Fibroblast of skin of right quadriceps (primary cell): ENCODE measurements at regions not wholly inside any gene's neighbourhood (a gene's known extent, or its start where the extent isn't known, plus 50 kb on each side); places are given as distances from the start of the nearest gene placed in this dataset.
"Not testable (repeated sequence)": the region's sequence is repeated elsewhere in the genome, so short reads cannot be mapped to it uniquely, and the experiment has no call there.

ENCODE experiments used
- DNase-seq: peaks from one replicate; pipeline ENCODE4 v3.0.0-alpha.2; 2013

DNA sequence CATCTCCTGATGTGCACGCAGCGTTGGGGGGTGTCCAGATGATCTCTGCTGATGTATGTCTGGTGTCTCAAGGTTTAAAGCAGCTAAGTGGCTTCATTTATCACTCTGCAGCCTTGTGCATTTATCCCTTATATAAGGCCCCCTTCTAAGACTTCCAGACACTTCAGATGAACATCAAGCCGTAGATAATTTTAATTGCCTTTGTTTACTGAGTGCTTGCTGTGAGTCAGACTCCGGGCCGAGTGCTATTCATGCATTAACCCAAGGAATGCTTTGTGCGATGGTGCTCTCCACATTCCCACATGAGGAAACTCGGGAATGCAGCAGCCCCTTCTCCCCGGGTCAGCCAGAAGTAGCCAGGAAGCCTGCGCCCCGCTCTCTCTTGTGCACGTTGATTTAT, 328.6 kb upstream of the COBL start:
- DNase-seq: no peak

DNA sequence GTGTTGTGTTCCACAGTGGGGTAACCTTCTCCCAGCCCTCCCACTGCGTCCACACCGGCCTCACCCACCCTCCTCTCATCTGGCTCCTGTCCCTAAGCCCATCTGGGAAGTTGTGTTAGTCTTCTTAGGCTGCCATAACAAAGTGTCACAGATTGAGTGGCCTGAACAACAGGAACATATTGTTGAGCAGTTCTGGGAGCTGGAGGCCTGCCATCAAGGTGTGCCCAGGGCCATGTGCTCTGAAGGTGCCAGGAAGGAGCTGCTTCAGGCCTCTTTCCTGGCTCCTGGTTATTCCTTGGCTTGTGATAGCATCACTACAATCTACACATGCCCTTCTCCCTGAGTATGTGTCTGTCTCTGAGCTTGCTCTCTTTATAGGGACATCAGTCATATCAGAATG, 327.6 kb upstream of the COBL start:
- DNase-seq: no peak

DNA sequence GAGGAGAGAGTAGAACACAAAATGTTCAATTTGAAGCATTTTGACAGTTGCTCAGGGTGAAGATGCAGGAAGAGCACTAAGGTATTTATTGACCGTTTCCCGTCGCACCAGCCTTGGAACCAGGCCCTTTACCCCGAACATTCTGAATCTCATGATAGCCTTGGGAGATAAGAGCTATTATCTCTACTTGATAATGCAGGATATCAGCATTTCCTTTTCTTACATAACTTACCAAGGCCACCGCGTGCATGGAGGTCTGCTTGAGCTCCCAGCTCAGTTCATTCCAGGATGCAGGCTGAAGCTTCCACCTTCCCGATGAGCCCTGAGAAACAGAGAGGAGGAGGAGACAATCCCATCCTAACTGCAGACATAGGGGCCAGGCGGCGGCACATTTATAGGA, 324.2 kb upstream of the COBL start:
- no peak for DNase-seq

DNA sequence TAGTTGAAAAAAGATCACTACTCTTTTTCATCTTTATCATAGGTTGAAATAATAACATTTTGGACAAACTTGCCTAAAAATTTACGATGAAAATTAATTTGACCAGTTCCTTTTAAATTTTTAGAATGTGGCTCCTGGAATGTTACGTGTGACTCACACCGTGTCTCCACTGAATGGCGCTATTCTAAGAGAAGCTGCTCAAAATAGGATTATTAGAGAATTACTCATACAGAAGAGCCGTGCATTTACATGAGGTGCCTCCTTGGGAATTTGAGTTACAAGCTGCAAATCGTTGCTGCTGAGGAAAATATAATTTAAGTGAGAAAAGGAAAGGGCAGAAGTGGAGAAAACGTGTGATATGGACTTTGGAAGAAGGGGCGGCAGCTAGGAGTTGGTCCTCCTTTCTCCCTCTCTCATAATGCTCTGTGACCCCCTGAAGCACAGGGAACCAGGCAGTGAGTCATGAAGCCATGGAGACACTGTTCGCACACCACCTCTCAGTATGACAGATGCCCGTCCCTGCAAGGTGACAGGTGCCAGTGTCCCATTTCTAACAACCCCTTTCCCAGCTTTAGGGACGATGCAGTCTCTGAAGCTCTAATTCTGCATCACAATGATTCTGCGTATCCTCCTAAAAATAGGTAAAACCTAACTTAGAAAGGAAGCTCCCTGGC, 323.2 kb upstream of the COBL start:
- DNase-seq: no peak

DNA sequence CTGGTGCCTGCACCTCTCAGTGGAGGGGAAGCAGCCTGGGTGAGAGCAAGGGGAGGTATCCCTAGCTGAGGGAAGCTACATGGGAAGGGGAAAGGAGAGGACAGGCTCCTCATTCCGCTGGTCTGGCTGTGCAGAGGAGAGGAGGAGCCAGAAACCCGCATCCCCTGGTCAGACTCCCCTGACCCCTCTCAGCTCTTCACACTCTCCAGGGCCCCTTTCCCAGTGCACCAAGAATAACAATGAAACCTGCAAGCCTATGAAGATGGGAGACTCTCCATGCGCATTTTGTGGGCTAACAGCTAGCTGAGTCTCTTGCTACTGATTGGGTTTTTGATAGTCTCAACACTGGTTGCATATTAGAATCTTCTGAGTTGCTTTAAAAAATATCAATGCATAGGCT, 319.9 kb upstream of the COBL start:
- no peak for DNase-seq

DNA sequence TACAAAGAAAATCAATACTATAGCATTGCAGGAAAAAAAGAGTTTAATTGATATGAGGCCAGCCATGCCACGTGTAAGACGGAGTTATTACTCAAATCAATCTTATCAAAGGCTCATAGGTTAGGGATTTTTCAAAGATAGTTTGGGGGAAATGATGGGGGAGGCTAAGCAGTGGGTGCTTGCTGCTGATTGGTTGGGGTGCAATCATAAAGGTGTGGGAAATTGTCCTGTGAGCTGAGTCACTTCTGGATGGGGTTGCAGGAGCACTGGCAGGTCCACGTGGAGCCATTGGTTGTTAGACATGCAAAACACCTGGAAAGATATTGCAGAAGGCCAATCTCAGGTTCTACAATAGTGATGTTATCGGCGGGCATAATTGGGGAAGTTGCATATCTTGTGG, 319.2 kb upstream of the COBL start:
- no peak for DNase-seq

DNA sequence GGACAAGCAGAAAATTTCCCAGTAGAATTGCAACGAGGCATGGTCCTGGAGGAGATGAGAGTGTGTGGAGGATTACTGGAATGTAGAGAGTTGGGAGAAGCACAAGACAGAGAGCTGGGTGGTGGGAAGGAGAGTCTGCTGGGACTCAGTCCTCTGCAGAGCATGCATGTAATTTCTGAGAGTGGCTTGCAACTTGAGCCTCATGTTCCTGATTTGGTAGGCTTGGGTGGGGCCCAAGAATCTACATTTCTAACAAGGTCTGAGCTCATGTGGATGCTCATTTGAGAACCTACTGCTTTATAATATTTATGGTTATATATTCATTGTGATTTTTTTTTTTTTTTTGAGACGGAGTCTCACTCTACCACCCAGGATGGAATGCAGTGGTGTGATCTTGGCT, 317.9 kb upstream of the COBL start:
- DNase-seq: no peak

DNA sequence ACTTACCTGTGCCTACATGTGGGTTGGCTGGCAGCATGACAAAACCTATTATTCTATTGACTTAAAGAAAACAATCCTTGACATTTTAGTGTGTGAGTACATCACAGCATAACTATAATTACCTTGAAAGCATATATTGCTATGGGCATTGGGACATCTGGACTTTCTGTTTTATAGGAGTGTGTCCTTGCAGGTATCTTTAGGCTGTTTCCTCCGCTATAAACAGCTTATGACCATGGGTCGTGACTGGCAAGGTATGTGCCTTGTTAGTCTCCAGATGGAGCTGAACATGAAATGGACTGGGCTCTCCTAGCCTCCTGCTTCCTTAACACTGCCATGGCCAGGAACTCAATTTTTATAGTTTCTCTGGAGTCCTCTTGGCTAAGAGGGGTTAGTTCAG, 317.4 kb upstream of the COBL start:
- DNase-seq: no peak

DNA sequence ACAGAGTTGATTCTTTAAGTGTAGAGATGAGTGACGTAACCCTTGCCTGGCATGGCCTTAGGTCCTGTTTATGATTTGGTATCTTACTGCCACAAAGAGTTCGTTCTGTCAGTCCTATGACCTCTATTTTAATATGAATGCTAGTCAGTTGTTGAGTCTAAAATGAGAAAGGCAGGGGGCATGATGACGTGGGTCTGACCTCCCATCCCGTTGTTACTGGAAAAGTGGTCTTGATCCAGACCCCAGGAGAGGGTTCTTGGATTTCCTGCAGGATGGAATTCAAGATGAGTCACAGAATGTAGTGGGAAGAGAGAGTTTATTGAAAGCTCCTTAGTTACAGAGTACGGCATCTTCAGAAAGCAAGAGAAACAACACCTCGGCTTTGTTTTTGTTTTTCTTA, 317.0 kb upstream of the COBL start:
- DNase-seq: no peak

DNA sequence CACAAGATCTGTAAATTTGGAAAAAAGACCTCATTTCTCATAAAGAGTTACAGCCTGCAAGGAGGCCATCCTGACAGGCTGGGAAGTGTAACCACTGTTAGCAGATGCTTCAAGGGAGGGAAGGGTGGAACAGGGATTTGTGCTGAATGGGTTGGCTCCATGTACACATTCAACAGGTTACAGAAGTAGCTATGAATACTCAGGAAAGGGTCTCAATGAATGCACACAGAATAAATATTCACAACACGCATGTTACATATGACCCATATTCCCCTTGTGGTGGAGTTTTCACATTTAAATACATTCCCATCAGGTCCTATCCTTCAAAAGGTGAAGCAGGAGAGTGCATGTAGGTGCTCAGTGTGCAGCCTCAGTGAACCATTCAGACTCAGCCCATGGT, 316.4 kb upstream of the COBL start:
- DNase-seq: no peak

DNA sequence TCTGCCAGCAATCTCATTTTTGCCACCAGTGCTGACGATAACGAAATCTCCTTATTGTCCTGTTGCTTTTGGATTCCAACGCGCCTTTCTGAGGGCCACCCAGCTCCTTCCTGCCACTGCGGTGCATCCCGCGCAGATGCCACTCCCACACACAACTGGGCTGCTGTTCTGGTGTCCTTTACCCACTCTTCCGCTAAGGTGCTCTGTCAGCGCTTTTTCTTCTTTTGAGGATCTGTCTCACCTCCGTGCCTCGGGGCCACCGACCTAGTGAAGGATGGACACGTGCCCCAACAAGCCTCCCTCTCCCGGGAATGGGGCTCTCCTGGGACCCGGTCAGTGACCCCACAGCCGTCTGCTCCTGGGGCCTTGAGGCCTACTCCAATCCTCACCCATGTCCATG, 314.3 kb upstream of the COBL start:
- no peak for DNase-seq

DNA sequence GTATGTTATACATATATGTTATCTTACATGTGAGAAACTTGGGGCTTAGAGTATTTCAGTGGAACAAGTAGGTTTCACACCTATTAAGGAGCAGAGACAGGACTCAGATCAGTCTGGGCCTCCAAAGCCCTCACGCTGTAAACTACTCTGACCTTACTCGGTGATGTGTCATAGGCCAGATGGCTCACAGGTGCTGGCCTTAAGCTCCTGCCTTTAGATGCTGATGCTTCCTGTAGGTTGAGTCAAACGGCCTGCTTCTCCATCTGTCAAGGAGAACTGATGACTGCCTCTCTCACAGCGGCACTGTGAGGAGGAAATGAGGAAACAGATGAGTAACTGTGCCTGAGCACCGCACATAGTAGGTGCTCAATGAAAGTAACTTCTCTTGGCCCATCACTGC, 312.6 kb upstream of the COBL start:
- DNase-seq: no peak

DNA sequence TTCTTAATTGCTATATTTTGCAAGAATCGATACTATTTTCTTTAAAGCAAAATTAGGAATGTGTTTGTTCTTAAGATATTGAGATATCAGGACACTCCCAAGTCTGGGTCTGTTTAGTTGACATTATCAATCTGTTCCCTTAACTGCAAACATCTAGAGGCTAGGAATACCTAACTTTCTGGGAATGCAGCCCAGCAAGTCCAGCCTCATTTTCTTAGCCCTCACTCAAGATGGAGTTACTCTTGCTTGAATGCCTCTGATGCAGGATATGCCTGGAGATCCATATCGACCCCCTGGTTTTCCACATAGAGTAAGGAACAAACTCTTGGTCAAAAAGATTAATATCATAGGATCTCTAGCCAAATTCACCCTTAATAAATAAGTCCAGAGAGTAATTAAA, 305.3 kb upstream of the COBL start:
- DNase-seq: no peak

DNA sequence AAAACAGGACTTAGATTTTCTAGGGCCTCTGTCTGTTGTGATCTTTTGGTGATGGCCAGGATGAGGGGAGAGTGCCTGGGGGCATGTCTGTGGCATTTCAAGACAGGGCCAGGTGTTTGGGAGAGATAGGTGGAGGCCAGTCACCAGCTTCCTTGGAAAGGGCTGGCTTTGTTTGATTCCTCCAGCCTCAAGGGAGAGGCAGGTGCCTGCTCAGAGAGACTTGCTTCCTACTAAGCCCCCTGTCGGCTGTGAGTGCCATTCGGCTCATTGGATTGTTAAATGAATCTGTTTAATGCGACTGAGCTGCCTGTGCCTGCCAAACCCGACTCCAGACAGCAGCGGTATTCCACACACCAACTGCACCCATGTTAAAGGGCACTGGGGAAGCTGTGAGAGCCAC, 304.1 kb upstream of the COBL start:
- no peak for DNase-seq

DNA sequence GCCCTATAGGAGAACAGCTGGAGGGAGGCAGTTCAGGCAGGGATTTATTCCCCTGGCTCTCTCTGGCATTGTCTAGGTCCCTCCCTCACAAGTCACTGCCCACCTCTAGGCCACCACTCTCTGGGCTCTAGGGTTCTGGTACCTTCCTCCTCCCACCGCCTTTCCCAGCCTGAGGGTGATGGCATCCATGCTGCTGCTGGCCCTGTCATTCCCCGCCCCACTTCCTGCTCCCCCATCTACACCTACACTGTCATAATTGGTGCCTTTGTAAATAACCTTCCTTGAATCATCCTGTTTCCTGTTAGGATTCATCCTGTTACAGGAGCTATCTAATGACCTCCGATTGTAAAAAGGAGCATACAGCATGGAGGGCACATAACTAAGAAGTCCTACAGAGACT, 303.3 kb upstream of the COBL start:
- DNase-seq: no peak

DNA sequence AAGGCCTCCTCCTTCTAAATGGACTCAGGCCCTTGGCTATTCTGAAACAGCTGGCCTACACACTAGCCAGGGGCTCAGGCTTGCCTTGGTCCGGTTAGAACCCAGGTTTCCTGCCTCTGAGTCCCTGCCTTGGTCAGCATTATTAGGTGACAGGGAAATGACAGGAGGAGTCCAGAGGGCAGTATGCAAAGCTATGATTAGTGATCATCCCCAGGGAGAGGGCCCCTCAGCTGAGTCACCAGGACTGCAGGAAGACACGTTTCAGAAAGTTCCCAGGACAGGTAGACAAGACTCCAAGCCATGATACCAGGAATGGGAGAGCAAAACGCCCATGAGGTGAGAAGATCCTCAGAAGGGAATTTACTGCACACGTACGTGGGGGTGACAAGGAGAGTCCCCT, 301.1 kb upstream of the COBL start:
- no peak for DNase-seq

DNA sequence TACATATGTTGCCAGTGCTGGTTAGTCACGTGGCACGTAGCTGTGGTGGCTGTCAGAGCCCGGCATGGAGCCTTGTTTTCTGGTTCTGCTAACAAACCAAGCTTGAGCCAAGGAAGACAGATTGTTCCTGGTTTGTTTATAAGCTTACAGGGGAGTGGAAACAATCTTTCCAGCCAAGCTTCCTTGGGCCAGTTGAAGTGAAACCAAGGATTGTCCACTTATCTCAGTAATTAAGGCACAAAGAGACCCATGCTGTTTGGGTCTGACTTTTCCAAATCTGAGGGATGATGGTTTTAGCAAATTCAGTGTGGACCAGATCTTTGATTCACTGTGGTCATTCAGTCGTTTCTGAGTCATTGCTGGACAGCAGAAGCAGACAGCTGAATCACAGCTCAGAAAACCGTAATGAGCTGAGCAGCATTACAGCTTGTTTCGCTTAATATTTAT, 297.3 kb upstream of the COBL start:
- no peak for DNase-seq

DNA sequence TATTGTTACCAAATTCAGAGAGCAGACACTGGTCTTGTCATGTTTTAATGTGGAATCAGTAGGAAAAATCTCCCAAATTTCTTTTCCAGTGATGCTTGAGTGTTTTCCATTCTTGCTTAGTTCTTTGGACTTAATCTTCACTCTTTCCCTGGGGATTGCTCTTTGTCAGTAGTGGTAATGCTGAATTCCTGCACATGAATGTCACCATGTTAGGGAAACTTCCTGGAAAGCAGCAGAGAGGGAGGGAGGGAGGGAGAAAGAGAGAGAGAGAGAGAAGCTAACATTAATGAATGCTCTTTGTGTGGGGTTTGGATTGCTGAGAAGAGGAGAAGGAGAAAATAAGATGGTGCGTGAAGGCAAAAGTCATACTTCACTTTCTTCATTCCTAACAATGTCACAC, 295.3 kb upstream of the COBL start:
- no peak for DNase-seq

DNA sequence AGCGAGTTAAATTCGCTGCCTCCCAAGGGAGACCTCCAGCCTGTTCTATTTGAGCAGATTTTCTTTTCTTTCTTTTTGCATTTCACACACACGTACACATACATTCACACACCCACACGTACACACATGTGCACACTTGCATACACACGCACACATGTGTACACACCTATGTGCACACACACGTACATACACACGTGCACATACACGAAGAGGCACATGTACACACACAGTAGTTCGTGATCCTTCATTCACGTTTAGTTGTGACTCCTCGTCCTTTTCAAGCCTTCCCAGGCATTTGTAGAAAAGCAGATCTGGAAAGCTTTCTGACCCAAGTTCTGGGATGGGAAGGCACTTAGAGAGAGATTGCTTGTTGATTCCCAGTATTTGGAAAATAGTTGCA, 290.8 kb upstream of the COBL start:
- no peak for DNase-seq

DNA sequence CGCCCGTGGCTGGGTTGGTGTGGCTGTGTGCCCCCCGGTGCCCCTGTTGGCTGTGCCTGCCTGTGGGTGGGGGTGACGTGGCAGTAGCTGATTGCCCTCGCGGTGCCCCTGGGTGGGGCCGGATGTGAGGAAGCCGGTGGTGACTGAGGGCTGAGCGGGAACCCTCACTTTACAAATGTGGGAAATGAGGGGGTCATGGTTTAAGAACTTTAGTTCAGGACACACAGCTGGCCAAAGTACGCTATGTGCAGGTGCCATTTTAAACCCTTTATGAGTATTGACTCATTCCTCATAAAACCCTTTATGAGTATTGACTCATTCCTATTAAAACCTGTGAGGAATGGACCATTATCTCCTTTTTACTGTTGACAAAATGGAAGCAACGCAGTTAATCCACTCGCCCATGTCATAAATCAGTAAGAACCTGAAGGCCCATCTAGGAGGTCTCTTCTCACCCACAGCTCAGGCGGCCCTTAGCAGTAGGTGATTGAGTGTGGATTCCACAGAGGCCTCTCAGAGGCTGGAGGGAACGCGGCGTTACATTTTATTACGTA, 290.1 kb upstream of the COBL start:
- DNase-seq: no peak

DNA sequence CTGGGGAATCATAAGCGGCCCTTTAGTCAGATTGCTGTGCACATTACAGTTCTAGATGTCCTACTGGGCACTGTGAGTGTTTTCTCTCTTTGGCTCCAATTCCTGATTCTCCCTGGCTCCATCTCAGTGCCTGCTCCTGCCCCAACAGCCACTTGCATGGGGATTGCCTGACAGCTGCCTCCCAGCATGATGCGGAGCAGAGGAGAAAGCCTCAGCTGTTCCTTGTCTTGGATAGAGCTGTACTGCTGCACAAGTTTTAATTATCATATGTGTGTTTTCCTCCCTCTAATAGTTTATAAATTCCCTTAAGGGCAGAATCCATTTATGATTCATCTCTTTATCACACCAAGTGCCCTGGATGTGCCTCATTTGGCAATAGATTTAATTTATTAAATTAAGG, 285.8 kb upstream of the COBL start:
- DNase-seq: no peak

DNA sequence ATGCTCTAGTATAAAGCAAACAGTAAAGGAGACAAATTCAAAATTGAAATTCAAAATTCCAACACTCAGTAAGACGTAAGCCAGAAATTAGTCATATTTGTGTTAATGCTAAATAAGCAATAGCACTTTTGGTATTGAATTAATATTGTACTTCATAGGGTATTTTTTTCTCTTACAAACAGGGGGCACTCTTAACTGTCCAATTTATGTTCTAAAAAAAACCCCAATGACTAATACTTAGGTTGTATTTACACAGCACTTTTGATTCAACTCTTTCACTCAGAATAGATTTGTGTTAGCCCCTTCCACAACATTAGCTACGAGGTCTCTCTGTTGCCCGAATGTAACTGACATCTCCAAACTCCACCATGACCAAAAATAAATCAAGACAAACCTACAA, 284.9 kb upstream of the COBL start:
- no peak for DNase-seq

DNA sequence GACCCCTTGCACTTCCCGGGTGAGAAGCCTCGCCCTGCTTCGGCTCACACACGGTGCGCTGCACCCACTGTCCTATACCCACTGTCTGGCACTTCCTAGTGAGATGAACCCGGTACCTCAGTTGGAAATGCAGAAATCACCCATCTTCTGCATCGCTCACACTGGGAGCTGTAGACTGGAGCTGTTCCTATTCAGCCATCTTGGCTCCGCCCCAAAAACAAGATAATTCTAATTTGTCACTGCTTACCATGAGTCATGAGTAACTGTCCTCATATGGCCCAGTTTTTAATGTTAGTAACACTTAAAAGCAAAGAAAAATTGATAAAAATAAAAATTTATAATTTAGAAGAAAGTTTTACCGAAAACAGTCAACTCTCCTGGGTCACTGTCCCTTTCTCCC, 283.3 kb upstream of the COBL start:
- not testable (repeated sequence) for DNase-seq

DNA sequence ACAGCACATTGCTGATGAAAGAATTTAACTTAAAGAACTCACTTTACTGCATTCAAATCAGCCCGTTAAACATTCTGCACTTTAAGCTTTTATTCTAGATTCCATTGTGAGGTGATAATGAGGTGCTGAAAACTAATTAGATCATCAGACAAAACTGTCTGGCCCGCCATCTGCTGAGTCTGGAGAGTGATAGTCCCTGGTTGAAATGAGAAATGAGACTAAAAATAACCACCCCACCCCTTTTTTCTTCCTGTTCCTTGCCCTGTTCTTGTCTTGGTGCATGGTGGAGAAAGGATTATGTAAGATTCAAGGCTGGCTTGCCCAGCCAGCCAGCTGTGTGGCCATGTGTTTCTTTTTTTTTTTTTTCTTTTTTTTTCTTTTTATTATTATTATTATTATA, 277.0 kb upstream of the COBL start:
- DNase-seq: no peak

DNA sequence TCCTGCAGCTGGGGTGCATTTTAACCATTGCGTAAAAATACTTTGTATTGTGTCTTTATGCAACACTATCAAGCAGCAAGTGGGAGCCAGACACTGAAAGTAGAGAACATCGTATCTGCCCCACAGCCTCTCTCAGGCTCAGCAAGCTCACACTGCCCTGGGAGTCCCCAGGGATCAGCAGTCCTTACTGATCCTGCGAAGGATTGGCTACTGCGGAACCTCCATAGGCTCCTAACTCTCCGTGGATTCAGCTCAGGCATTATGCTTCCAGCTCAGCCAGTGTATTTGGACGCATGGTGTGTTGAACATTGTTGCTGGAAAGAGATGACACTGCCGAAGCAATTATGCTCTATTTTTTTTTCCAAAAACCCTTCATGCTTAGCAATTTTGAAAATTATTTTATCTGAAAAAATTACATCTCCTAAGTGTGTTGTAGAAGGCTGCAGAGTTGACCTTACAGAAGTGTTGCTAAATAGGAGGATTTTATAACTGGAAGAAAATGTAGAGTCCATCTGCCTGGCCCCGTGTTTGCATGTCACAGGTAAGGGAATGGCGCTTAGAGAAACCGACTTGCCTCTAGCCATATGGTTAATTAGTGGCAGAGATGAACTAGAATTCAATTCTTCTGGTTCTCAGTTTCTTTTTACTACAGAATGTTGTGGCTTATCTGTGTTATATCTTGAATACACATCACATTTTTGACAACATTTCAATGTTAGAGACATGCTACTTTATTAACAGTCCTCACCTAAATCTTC, 276.4 kb upstream of the COBL start:
- no peak for DNase-seq
